Non-pigmented ciliary epithelial cell (primary cell): ENCODE measurements at regions not wholly inside any gene's neighbourhood (a gene's known extent, or its start where the extent isn't known, plus 50 kb on each side); places are given as distances from the start of the nearest gene placed in this dataset.

Experiments used
- DNase-seq: peaks from one replicate; pipeline ENCODE4 v3.0.0-alpha.2; 2010; ENCODE audit warnings: low read depth

DNA sequence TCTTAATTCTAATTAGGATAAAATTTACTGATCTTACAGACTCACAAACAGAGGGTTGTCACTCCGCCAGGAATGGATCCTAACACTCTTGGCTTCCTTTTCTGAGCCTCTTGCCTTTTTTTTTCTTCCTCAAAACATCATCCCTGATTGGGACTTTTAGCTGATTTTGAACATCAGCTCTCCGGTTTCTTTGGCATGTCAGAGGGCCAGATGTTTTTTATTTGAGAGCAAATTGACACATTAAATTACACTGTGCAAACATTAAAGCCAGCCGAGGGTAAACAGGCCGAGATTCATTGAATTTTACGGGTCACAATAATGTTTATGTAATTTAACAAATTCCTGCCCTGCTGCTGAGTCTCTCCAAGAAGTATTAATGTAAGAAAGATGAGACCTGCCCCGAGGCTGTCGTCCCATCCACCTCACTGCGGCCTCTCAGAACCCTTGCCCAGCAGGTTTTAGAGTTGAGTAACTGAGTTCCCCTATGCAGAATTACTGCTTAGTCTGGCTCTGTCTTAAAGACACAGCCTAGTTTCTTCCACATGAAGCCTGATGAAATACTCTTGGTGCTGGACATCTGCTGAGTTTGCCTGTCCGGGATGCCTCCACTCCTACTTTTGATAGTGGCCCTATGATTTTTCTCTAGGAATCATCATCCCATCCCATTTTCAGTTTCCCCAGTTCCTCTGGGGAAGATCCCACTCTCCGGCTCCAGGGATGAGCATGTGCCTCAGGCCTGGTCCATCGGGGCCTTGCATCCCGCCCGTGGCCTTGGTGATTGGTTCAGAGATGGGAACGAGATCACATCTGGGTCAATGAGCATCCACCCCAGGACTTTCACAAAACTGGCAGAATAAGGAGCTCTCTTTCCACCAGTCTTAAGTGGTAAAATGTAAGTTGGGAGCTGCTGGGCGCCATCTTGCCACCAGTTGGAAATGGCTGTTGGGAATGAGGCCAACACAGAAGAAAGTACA is 226.6 kb upstream of the TLE3 start:
- DNase-seq = no peak

- no peak for DNase-seq
Measured at GRCh38 chr15:70323111-70323851, 225.6 kb upstream of the TLE3 start.

DNA sequence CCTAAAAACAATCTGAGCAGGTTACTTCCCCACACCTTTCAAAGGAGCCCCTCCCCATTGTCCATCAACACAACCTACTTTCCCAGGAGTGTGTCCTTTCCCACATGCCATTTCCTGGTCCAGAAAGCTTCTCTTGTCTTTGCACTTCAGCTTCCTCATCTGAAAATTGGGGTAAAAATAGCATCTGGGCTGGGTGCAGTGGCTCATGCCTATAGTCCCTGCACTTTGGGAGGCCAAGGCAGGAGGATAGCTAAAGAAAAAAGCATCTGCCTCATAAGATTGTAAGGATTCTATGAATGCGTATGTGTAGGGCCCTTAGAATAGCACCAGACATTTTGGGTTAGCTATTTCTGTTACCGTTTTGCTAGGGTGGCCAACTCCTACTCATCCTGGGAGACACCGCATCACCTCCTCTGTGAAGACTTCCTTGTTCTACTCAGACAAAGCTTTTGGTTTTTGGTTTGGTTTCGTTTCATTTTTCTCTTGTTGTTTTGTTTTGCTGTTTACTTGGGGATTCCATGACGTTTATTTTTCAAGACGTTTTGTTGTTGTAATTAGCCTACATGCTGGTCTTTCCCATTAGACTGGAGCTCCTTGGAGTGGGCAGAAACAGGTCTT is 224.4 kb upstream of the TLE3 start:
- DNase-seq = no peak

DNA sequence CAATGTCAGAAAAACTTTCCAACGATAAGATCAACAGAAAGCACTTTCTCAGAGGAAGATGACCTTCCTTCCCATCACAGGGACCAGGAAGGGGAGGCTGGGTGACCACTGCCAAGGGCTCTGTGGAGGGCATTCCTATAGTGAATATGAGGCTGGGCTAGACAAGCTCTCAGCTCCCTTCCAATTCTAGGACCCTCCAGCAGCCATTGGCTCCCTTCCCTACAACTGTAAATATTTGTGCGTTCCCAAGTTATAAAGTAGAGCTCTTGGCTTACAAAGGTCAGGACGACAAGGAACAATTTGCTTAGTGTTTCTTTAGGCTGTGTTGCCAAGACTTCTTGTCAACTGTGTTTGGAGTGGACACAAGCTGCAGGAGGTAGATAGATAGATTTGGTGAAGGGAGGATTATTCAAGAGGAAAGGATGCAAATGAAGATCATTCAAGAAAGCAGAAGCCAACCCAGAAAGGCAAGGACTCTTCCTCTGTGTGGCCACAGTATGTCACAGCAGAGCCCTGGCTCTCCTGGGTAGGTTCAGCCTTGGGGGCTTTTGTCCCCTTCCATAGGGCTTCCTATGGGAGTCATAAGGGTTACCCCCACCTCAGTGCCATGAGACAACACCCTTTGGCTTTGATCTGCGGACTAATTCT is 223.6 kb upstream of the TLE3 start:
- DNase-seq = no peak

DNA sequence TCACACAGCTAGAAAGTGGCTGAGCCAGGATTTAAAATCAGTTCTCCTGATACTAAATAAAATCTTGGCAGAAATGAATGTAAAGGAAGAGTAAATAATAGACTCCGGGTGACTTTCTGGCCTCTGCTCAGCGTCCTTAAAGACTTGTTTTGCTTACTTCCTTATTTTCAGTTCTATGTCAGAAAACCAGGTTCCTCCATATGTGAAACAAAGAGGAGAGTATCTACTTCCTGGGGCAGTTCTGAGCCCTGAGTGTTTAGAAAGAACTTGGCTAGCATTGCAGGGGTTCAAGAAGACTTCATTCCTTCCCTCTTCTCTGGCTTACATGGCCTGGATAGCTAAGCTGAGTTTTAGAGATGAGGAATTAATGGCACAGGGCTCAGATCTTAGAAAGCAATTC is 222.8 kb upstream of the TLE3 start:
- no peak for DNase-seq

- no peak for DNase-seq
Measured at GRCh38 chr15:70320077-70320476, 222.4 kb upstream of the TLE3 start.

DNA sequence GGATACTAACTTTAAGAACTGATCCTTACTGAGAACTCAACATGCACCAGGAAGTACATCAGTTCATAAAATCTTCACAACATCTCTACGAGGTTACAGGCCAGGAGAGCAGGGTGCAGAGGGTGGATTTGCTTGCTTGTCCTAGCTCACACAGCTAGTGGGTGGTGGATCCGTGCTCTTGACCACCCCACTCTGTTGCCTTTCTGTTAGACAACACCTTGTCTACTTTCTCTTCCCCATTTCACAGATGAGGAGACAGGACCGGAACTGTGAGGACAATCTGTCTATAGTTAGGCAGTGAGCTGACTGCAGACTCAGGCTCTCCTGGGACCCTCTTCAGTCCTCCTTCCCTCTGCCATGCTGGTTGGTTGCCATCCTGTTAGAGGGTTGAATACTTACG is 221.7 kb upstream of the TLE3 start:
- no peak for DNase-seq

DNA sequence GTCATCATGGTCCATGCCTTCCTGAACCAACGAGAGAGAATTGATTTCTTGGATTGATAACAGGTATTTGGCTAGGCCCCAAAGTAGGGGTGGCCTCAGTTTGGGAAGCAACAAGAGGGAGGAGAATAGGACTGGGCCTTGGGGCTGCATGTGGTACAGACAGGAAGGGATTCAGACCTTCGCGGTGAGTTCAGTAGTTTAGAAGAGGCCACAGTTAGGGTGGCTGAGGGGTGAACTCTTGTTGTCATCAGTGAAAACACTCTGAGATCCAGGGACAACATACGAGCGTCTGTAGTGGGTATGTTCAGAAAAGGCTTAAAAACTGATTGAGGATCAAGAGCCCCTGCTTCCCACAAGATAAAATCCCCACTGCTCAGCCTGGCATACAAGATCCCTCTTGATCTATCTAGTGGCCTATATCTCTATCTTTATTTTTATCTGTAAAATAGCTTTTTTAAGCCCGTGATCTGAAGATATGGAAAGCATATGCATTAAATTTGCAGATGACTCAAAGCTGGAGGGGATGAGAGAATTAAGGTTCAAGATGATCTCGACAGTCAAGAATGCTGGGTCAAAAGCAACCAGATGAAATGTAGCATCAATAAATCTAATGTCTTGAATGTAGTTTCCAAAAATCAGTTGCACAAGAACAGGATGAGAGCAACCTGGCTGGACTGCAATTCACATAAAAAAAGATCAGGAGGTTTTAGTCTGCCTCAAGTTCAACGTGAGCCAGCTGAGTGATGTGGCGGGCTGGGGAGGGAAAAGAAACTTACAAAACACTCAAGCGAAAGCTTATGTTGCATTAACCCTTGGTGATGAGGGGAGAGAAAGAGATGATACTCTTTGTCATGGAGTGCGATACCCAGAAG is 221.1 kb upstream of the TLE3 start:
- DNase-seq = peak; percentile 51

- DNase-seq = peak; percentile 38
Measured at GRCh38 chr15:70316059-70316600, 218.4 kb upstream of the TLE3 start.

GRCh38 chr15:70315431-70315830 is 217.7 kb upstream of the TLE3 start:
- DNase-seq = no peak

DNA sequence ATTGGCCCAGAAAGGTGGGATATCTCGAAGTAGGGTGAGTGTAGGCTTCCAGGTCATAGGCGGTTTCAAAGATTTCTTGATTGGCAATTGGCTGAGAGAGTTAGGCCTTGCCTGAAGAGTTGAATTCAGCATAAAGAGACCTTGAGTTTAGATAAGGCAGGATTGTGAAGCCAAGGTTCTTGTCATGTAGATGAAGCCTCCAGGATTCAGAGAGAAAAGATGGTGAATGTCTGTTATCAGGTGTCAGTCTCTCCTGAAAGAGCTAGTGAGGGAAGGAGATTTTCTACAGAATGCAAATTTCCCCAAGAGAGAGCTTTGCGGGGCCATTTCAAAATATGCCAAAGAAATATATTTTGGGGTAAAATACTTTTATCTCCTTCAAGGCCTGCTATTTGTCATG is 217.0 kb upstream of the TLE3 start:
- no peak for DNase-seq

GRCh38 chr15:70314018-70314354 is 216.3 kb upstream of the TLE3 start:
- no peak for DNase-seq

- no peak for DNase-seq
Measured at GRCh38 chr15:70313099-70314017, 215.6 kb upstream of the TLE3 start.

GRCh38 chr15:70311821-70312220 is 214.1 kb upstream of the TLE3 start:
- no peak for DNase-seq

DNA sequence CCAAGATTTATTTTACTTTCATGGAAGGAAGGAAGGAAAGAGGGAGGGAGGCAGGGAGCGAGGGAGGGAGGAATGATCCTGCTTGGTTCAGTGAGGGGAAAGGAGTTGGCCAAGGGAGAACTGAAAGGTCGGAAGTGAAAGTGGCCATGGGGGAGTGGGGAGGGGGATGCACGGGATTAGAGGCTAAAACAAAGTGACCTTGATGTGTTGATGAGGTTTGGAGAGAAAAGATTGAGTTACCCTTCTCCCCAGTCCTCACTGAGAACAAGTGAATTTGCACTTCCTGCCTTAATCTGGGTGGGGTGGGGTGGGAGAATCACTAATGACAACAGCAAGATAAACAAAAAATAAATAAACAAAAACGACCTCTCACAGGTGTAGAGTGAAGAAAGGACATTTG is 212.0 kb upstream of the TLE3 start:
- no peak for DNase-seq

DNA sequence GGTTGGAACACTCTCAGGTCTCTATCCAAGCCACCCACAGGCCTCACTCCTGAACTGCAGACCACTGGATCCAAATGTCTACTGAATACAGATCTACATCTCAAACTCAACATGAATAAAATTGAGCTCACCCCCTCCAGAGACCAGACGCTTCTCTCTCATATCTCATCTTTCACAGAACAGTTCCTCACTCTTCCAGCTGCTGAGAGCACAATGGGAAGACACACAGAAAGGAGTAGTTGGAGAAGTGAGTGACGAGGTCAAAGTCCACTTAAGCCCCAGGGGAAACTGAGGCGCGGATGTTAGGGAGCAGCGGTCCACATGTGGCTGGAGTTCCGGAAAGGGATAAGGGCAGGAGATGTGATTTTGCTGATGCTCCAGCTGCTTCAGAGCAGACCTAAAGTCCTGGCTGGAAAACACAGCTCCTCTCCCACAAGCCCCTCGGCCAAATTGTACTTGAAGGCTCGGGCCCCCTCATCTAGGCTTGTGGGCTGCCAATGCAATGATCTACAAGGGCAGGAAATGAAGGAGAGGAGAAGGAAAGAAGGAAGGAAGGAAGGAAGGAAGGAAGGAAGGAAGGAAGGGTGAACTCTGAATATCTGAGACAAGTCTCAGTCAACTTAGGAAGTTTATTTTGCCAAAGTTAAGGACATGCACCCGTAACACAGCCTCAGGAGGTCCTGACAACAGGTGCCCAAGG is 211.2 kb upstream of the TLE3 start:
- DNase-seq = no peak

DNA sequence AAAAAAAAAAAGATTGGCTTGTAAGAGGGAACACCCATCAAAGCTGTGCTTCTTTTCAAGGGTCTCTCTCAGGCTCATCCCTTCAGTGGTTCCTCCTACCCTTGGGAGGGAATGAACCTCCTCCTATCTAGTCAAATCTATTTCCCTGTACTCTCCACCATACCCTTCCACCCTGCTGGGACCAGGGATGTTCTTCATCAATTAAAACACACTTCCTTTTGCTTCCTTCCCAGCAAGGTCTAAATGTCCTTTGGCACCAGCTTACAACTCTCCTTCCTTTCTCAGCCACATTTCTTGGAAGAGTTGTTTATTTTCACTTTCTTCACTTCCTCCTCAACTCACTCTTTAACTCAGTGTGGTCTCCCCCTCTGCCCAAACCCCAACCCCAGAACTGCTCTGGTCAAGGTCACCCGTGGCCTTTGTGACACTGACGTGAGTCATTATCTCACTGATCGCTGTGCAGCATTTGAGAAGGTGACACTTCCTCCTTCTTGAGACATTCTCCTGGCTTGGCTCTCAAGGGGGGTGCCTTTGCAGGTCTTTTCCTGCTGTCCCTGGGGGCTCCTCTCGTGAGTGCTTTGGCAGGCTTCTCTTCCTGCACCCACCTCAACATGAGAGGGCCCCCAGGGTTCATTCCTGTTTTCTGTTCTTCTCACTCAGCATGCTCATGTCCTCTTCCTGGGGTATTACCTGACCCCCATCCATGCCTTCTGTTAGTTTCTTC is 210.5 kb upstream of the TLE3 start:
- no peak for DNase-seq

- DNase-seq = no peak
Measured at GRCh38 chr15:70306582-70306981, 208.9 kb upstream of the TLE3 start.

DNA sequence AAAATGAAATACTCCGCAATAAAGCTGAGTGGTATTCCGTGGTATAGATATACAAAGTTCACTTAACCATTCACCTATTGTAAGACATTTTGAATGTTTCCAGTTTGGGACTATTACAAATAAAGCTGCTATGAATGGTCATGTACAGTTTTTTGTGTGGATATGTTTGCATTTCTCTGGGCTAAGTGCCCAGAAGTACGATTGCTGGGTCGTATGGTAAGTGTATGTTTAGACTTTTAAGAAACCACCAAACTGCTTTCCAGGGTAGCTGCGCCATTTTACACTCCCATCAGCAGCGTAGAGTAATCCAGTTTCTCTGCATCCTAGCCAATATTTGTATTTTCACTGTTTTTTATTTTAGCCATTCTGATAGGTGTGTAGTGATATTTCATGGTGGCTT is 208.4 kb upstream of the TLE3 start:
- no peak for DNase-seq
